Prostate gland (tissue), 2 donors: ENCODE measurements at regions not wholly inside any gene's neighbourhood (a gene's known extent, or its start where the extent isn't known, plus 50 kb on each side); places are given as distances from the start of the nearest gene placed in this dataset.

ENCODE experiments used
- POLR2A ChIP-seq: fragments of 450-650 bp; IDR thresholded peaks from one replicate; pipeline ENCODE4 v1.6.1; 2016; ENCODE audit warnings: antibody characterized with exemption, mild to moderate bottlenecking
- POLR2AphosphoS5 ChIP-seq: sonication (generic); formaldehyde crosslinking; IDR thresholded peaks from one replicate; pipeline ENCODE4 v1.6.1; 2017; ENCODE audit warnings: antibody characterized with exemption
- TF ChIP-seq, protein P1 (sequence below), 4 experiments: fragments of 200-600 bp in 2 of 4; fragments of 450-650 bp in 2 of 4; sonication (generic) in 2 of 4; IDR thresholded peaks; 1 replicate in 3 of 4; 2 replicates in 1 of 4; pipeline ENCODE4 v1.5.1; 2016 to 2019; ENCODE audit warnings: antibody characterized with exemption in 4 of 4, mild to moderate bottlenecking in 2 of 4, moderate library complexity in 2 of 4

DNA sequence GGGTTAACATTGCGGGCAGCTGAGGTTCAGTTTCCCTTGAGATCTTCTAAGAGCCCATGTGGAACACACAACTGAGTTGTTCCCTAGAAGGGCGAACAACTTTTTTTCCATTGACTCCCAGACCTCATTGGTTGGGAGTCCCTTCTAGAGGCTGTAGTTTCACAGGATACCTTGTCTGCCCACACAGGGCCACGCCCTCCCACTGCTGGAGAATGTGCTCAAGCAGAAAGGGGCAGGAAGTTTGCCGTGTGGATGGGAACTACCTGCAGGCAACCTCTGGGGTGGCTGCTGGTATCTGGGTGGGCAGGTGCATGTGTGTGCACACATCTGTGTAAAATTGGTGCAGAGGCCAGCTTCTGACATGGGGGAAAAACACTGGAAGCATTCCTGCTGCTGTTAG, 178.8 kb upstream of the PSMD7 start:
- TF ChIP-seq POLR2A (no peak), POLR2AphosphoS5 (no peak)
- TF ChIP-seq, protein P1, sequence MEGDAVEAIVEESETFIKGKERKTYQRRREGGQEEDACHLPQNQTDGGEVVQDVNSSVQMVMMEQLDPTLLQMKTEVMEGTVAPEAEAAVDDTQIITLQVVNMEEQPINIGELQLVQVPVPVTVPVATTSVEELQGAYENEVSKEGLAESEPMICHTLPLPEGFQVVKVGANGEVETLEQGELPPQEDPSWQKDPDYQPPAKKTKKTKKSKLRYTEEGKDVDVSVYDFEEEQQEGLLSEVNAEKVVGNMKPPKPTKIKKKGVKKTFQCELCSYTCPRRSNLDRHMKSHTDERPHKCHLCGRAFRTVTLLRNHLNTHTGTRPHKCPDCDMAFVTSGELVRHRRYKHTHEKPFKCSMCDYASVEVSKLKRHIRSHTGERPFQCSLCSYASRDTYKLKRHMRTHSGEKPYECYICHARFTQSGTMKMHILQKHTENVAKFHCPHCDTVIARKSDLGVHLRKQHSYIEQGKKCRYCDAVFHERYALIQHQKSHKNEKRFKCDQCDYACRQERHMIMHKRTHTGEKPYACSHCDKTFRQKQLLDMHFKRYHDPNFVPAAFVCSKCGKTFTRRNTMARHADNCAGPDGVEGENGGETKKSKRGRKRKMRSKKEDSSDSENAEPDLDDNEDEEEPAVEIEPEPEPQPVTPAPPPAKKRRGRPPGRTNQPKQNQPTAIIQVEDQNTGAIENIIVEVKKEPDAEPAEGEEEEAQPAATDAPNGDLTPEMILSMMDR (IDR thresholded peaks at IDR 0.05), result no peak
